HG03025 (cell line): ENCODE measurements at regions not wholly inside any gene's neighbourhood (a gene's known extent, or its start where the extent isn't known, plus 50 kb on each side); places are given as distances from the start of the nearest gene placed in this dataset.
"Not testable (repeated sequence)": the region's sequence is repeated elsewhere in the genome, so short reads cannot be mapped to it uniquely, and the experiment has no call there.

Experiments
- ATAC-seq: cut with Tn5 transposase; IDR thresholded peaks from one replicate; pipeline ENCODE4 v1.9.1; 2021; ENCODE audit warnings: mild to moderate bottlenecking, moderate library complexity; ENCODE audit not compliant: unreplicated experiment, low FRiP score

GRCh38 chr1:93774707-93775106 is 93.1 kb upstream of the BCAR3 start:
- no peak for ATAC-seq

DNA sequence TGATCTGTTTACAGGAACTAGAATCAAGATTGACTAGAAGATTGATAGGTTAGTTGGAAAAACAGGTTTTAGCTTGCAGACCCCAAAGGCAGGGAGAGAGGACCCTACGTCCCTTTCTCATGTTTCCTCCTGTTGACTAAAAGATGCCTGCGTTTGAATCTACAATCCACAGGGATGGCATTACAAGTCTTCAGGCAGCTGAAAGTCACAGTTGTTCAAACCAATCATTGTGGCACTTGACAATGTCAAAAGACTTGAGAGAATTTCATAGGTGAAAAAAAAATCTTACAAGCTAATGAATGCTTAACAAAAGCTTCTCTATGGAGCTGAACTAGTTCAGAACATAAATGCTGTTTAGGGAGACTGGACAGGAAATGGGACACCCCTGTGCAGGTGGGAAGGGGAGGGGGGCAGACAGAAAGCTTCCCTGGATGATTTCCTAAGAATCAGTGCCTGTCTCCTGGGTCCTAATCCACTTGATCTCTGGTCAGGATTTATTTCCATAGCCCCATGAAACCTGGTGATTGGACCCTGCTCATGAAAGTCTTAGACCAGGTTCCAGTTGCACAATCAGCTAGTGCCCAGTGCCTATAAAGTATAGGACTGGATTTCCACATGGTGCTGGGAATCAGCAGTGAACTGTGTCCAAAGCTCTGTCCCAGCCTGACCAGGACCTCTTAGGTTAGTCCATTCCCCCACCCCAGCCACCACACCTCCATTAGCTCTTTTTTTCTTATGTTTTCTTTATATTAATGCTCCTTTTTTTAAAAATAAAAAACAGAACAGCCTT is 91.6 kb upstream of the BCAR3 start:
- ATAC-seq, result no peak

GRCh38 chr1:93771843-93772242 is 90.2 kb upstream of the BCAR3 start:
- no peak for ATAC-seq

GRCh38 chr1:93770640-93771039 is 89.0 kb upstream of the BCAR3 start:
- ATAC-seq, result no peak

- no peak for ATAC-seq
These were observed 88.1 kb upstream of the BCAR3 start for GRCh38 chr1:93769777-93770176.

DNA sequence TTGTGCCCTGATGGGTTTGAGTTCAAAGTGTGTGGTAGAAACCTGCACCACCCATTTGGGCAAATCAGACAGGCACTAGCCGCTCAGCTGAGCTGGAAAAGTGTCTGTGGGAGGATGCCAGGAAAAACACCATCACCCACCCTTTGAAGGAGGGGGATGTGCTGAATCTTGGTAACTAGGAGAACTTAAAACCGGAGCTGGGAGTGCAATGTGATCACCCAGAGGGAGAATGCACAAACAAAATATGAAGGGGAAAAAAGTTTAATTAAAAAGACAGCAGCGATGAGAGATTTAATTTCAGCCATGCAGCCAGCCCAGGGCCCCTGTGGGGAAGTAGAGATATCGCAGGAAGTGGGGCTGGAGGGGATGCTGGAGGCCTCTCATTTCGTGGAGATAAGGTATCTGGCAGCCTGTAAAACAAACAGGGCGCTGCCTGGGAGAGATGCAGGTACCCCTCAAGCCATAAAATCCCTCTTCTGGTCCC is 86.8 kb upstream of the BCAR3 start:
- no peak for ATAC-seq

- ATAC-seq, result no peak
These were observed 84.8 kb upstream of the BCAR3 start for GRCh38 chr1:93766451-93766850.

GRCh38 chr1:93765099-93765498 is 83.5 kb upstream of the BCAR3 start:
- ATAC-seq, result no peak

DNA sequence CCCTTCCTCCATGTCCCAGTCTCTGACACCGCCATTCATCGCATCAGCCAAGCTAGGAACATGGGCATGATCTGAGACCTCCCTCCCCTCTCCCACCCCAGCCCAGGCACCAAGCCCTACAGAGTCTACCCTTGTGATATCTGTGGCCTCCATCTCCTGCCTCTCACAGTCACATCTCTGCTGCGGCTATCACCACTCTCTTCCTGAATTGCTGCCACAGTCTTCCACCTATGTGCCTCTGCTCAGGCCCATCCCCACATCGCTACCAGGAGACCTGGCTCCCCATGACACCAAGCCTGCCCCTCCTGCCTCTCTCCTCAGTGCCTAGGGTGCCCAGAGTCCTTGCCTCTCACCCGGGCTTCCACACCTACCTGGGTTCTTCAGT is 82.7 kb upstream of the BCAR3 start:
- ATAC-seq, result no peak

DNA sequence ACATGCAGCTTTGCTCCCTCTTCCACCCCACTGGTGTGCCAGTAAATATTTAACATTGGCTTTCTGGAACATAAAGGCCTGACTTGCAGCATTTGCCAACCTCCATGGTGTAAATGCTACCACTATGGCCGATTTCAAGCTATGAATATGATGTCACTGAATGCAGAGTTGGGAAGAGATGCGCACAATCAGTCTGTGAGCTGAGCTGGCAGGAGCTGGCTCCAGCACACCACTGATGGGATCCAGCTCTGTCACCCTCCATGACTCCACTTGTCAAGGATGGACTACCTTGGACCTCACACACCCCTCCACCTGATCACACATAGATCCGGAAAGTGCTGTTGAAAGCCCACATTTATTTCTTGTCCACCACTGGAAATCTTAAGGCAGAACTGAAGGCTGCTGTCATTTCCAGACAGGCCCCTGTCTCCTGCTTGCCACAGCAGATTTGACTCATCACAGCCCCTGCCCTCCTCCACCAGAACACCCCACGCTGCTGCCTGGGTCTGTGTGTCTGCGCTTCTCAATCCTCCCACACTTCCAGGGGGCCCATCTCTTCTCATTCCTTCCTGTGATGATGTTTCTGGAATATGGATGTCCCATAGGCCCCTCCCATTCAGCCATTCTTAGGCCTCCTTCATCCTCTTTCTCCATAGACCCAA is 82.2 kb upstream of the BCAR3 start:
- no peak for ATAC-seq

- no peak for ATAC-seq
These were observed 77.3 kb upstream of the BCAR3 start for GRCh38 chr1:93758842-93759515.

- ATAC-seq, result no peak
These were observed 75.8 kb upstream of the BCAR3 start for GRCh38 chr1:93757256-93758036.

GRCh38 chr1:93756657-93757056 is 75.0 kb upstream of the BCAR3 start:
- no peak for ATAC-seq

DNA sequence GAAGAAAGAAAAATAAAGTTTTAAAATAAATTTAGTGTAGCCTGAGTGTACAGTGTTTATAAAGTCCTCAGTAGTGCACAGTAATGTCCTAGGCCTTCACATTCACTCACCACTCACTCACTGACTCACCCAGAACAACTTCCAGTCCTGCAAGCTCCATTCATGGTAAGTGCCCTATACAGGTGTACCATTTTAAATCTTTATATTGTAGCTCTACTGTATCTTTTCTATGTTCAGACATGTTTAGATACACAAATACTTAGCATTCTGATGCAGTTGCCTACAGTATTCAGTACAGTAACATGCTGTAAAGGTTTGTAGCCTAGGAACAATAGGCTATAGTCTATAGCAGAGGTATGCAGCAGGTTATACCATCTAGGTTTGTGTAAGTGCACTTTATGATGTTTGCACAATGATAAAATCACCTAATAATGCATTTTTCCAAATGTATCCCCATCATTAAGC is 73.6 kb upstream of the BCAR3 start:
- not testable (repeated sequence) for ATAC-seq

- no peak for ATAC-seq
These were observed 72.4 kb upstream of the BCAR3 start for GRCh38 chr1:93753791-93754763.

DNA sequence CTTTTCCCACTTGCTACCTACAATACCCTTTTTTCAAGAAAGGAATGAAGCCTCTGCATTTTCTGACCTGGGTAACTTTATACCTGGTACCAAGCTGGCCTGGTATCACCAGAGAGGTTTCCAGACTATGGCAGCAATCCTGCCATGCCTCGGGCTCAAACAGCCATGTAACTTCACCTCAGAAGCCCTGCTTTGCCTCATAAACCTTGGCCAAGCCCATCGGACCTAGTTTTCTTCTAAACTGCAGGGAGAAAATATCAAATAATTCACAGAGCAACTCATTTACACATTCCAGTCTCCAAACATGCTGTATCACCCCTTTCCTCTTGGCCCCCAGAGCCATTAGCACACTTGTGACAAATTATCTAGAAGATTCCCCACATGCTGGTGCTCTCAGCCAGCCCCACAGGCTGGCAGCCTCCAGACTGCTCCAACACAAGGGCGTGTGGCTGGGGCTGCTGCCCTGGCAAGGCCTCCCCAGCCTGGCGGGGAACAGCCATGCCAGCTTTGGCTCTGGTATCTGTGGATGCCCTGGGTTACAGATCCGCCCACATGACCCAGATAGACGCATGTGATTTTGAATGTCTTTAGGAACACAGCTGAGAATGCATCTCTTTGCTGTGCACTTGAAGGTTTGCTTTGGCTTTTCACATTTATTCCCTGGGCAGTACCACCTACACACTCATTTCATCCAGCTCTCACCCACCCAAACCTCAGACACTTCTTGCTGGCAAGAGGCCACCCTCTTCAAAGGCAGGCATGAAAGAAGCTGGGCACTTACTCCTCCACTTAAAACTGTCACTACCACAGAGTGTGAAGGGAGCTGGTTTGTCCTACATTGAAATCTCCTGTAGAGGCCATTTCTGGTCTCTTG is 70.0 kb upstream of the BCAR3 start:
- no peak for ATAC-seq

DNA sequence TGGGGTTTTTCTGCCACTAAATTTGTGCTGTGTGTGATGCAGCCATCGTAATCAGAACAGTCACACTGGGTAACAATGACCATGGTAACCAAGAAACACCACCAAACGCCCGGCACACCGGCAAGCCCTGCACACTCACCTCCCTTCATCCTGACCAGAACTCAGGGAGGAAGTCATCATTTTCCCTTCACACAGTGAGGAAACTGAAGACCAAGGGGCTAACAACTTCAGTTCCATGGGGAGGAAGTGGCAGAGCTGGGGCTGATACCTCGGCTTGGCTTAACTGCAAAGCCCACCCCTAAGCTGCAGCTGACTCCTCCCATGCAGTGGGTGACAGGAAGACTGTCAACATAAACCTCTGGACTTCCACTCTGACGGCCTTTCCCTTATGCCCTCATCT is 69.3 kb upstream of the BCAR3 start:
- ATAC-seq, result no peak

DNA sequence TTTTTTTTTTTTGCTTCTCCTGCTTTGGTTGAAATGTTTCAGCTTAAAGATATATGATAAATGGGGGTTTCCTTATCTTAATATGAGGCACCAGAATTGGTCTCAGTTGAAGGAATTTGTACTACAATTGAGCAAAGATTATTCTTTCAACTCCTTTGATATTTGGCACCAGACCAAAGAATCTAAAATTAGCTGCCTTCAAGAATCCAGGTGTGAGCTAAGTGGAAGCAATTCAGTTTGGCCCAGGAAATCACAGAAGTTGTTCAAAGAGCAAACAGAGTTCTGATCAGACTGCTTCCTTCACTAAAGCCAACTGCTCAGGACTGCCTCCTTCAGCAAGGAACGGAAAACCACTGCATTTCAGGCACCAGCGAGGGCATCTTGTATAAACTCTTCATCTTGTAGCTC is 68.3 kb upstream of the BCAR3 start:
- no peak for ATAC-seq

DNA sequence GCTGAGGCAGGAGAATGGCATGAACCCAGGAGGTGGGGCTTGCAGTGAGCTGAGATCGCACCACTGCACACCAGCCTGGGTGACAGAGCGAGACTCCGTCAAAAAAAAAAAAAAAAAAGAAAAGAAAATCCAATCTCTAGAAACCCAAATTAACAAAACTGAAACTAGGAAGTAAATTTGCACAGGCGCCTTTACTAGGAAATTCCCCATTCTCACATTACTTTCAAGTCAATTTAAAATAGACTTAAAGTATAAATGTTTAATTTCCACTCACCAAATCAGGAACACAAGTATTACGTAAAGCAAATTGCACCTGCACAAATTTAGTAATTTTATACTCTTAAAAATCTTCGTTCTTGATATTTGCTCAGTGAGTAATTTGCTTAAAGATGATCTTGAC is 67.8 kb upstream of the BCAR3 start:
- ATAC-seq, result no peak
